Breast epithelium (tissue), 3 donors: ENCODE measurements at regions not wholly inside any gene's neighbourhood (a gene's known extent, or its start where the extent isn't known, plus 50 kb on each side); places are given as distances from the start of the nearest gene placed in this dataset.

ENCODE experiments used
- POLR2AphosphoS5 ChIP-seq, 3 donors: sonication (generic); formaldehyde crosslinking; IDR thresholded peaks; one replicate each; pipeline ENCODE4 v1.6.1; 2017; ENCODE audit warnings: antibody characterized with exemption in 3 of 3
- TF ChIP-seq, protein P1 (sequence below), 3 donors: fragments of 450-650 bp; IDR thresholded peaks; one replicate each; pipeline ENCODE4 v1.5.1; 2016 to 2017; ENCODE audit warnings: antibody characterized with exemption in 3 of 3, mild to moderate bottlenecking in 3 of 3, moderate library complexity in 3 of 3

DNA sequence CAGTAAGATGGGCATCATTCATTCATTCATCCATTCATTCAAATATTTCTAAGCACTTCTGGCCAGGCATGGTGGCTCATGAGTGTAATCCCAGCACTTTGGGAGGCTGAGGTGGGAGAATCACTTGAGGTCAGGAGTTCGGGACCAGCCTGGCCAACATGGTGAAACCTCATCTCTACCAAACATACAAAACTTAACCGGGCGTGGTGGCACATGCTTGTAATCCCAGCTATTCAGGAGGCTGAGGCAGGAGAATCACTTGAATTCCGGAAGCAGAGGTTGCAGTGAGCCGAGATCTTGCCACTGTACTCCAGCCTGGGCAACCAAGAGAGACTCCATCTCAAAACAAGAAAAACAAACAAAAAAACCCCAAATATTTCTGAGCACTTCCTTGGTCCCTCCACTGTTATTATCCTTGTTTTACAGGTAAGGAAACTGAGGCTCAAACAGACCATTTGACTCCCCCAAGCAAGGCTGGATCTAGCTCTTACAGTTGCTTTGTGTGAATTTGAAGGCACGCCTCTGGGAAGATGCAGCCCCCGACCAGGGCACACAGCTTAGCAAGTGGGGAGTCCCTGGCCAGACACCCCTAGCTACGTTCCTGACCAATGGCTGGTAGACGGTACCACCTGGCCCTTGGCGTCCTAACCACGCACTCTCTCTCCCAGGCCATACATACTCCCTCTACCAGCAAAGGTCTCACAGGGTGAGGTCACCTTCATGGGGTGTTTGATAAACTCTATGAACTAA is 50.6 kb upstream of the ODC1 start:
- TF ChIP-seq, protein P1, sequence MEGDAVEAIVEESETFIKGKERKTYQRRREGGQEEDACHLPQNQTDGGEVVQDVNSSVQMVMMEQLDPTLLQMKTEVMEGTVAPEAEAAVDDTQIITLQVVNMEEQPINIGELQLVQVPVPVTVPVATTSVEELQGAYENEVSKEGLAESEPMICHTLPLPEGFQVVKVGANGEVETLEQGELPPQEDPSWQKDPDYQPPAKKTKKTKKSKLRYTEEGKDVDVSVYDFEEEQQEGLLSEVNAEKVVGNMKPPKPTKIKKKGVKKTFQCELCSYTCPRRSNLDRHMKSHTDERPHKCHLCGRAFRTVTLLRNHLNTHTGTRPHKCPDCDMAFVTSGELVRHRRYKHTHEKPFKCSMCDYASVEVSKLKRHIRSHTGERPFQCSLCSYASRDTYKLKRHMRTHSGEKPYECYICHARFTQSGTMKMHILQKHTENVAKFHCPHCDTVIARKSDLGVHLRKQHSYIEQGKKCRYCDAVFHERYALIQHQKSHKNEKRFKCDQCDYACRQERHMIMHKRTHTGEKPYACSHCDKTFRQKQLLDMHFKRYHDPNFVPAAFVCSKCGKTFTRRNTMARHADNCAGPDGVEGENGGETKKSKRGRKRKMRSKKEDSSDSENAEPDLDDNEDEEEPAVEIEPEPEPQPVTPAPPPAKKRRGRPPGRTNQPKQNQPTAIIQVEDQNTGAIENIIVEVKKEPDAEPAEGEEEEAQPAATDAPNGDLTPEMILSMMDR (IDR thresholded peaks at IDR 0.05): no peak
- no peak for TF ChIP-seq POLR2AphosphoS5 (IDR thresholded peaks at IDR 0.05)
